ENCODE measurements at regions not wholly inside any gene's neighbourhood (a gene's known extent, or its start where the extent isn't known, plus 50 kb on each side); places are given as distances from the start of the nearest gene placed in this dataset.
A peak's percentile ranks its signal among the peaks of the same experiment; 100 is the strongest.

- Histone ChIP-seq H4K5ac (ENCODE audit: insufficient read length, low read depth, low read length) (no peak overlapping the region), H2BK12ac (ENCODE audit: insufficient read length, low read depth, low read length) (no peak overlapping the region), H2BK15ac (ENCODE audit: low read depth, low read length) (no peak overlapping the region), H2BK120ac (ENCODE audit: low read depth, low read length, poor library complexity, severe bottlenecking) (no peak overlapping the region), H4K91ac (ENCODE audit: insufficient read length, low read depth, low read length) (no peak overlapping the region), H3K9me3 (ENCODE audit: control insufficient read depth, low read depth, low read length) (no peaks in the 10 kb centered on the region), H3K18ac (ENCODE audit: insufficient read length, low read depth, low read length) (no peak overlapping the region), H3K27me3 (ENCODE audit: insufficient read depth, low read length) (no peaks in the 10 kb centered on the region), H3K4ac (ENCODE audit: low read depth, low read length) (no peak overlapping the region), H3K56ac (ENCODE audit: insufficient read length, low read depth, low read length) (no peak overlapping the region), H3K79me1 (ENCODE audit: insufficient read depth, low read depth, low read length, poor library complexity, severe bottlenecking) (no peaks in the 10 kb centered on the region), H3K79me2 (ENCODE audit: insufficient read depth, low read length) (no peaks in the 10 kb centered on the region), H3K4me2 (ENCODE audit: insufficient read depth, insufficient read length, low read length) (no peak overlapping the region), H3T11ph (ENCODE audit: low read length) (no peak overlapping the region), H3K14ac (ENCODE audit: insufficient read depth, low read length) (no peak overlapping the region), H3K4me1 (ENCODE audit: insufficient read depth, low read length) (no peaks in the 10 kb centered on the region), H3K23me2 (ENCODE audit: insufficient read length, low read depth, low read length, poor library complexity, severe bottlenecking) (no peaks in the 10 kb centered on the region), H4K8ac (replicated peaks; ENCODE audit: insufficient read length, low read depth, low read length) (no peak overlapping the region), H2BK20ac (ENCODE audit: low read depth, low read length, poor library complexity, severe bottlenecking) (no peak overlapping the region), H4K20me1 (ENCODE audit: control insufficient read depth, insufficient read depth, insufficient read length) (no peaks in the 10 kb centered on the region), H3K23ac (ENCODE audit: insufficient read length, low read depth, low read length) (no peak overlapping the region), H2AFZ (ENCODE audit: low read length) (no peak overlapping the region), H3K27ac (ENCODE audit: insufficient read length, low read depth, low read length) (no peak overlapping the region), H3K9ac (ENCODE audit: extremely low read depth, insufficient read length, low read length) (no peak overlapping the region), H2AK5ac (ENCODE audit: insufficient read length, low read length) (no peak overlapping the region), H2BK5ac (ENCODE audit: insufficient read length, low read length) (no peak overlapping the region)
- no peak overlapping the region for H3K4me3 Mint-ChIP-seq
- no peak for DNase-seq
- H3K9me3 Mint-ChIP-seq = peaks cover 0 to 3% of the 10 kb centered on the region in 2 experiments; a peak in 1 of 5 replicates
- peaks cover 4% of the 10 kb centered on the region for H3K27me3 Mint-ChIP-seq (ENCODE audit: low read depth)
- H3K27ac Mint-ChIP-seq = no peak overlapping the region
- 0 out of 3 replicates have a peak, but pooled peaks have one; percentile 21 for TF ChIP-seq CTCF (conservative IDR thresholded peaks at IDR 0.05)
- peaks cover 22 to 23% of the 10 kb centered on the region in 2 experiments for H3K4me1 Mint-ChIP-seq
- peaks cover 2 to 10% (median 9%) of the 10 kb centered on the region in 3 experiments; a peak in 6 of 7 replicates for H3K36me3 Mint-ChIP-seq (ENCODE audit: insufficient read depth in 1 of 3, low read depth in 3 of 3)
- no CpG with 5 or more reads among the region's 5 CpGs for WGBS (ENCODE audit: extremely low coverage, insufficient read length, low lambda C conversion rate)
Observed at GRCh38 chr11:70700871-70701270, 302.5 kb downstream of the CTTN start.
